ENCODE measurements at regions not wholly inside any gene's neighbourhood (a gene's known extent, or its start where the extent isn't known, plus 50 kb on each side); places are given as distances from the start of the nearest gene placed in this dataset.

- POLR2A ChIA-PET = no interaction called here
- in situ Hi-C loops (cut with MboI) = no loop called here
- CTCF ChIA-PET = no interaction called here
These were observed 403.9 kb downstream of the VPS13C start for GRCh38 chr15:61656391-61656790.

More at GRCh38 chr15:61656391-61656790, 403.9 kb downstream of the VPS13C start:
- no peak overlapping the region for H3K4me3 ChIP-seq
- ATAC-seq (no peak), FAIRE-seq (no peak), DNase-seq (ENCODE audit: low read depth, low spot score) (no peak)
- no peaks in the 10 kb centered on the region; a peak in 1 of 4 replicates for H3K27me3 ChIP-seq (replicated peaks in 1 of 2; ENCODE audit: control insufficient read depth in 2 of 2, insufficient read depth in 2 of 2, low read length in 1 of 2)
- no peak overlapping the region for H3K27ac ChIP-seq (ENCODE audit: control insufficient read depth, insufficient read depth)
- BruUV-seq (replicated peaks) = no TSS peak
- no peak overlapping the region for H3K9ac ChIP-seq (ENCODE audit: control insufficient read depth, insufficient read depth, low read length)
- no peaks in the 10 kb centered on the region for H3K79me2 ChIP-seq (ENCODE audit: control insufficient read depth, insufficient read depth, low read length)
- ChIA-PET RAD21 (ENCODE audit: unreplicated experiment) (no interaction called here), SMC1A (ENCODE audit: uncharacterized antibody, unreplicated experiment) (no interaction called here)
- no peaks in the 10 kb centered on the region for H4K20me1 ChIP-seq (ENCODE audit: control insufficient read depth, insufficient read depth)
- TF ChIP-seq CREM (IDR thresholded peaks at IDR 0.05; ENCODE audit: low read depth) = no peak
- no peak for TF ChIP-seq BMI1 (IDR thresholded peaks at IDR 0.05; ENCODE audit: borderline replicate concordance)
- TF ChIP-seq SP1 (IDR thresholded peaks at IDR 0.05; ENCODE audit: low read depth, low read length) = no peak
- TF ChIP-seq RELA (IDR thresholded peaks at IDR 0.05; ENCODE audit: borderline replicate concordance, partially characterized antibody) = no peak
- no peak for TF ChIP-seq SPI1 (IDR thresholded peaks at IDR 0.05; ENCODE audit: borderline replicate concordance, insufficient read depth, low read depth, low read length)
- TF ChIP-seq, protein P1, sequence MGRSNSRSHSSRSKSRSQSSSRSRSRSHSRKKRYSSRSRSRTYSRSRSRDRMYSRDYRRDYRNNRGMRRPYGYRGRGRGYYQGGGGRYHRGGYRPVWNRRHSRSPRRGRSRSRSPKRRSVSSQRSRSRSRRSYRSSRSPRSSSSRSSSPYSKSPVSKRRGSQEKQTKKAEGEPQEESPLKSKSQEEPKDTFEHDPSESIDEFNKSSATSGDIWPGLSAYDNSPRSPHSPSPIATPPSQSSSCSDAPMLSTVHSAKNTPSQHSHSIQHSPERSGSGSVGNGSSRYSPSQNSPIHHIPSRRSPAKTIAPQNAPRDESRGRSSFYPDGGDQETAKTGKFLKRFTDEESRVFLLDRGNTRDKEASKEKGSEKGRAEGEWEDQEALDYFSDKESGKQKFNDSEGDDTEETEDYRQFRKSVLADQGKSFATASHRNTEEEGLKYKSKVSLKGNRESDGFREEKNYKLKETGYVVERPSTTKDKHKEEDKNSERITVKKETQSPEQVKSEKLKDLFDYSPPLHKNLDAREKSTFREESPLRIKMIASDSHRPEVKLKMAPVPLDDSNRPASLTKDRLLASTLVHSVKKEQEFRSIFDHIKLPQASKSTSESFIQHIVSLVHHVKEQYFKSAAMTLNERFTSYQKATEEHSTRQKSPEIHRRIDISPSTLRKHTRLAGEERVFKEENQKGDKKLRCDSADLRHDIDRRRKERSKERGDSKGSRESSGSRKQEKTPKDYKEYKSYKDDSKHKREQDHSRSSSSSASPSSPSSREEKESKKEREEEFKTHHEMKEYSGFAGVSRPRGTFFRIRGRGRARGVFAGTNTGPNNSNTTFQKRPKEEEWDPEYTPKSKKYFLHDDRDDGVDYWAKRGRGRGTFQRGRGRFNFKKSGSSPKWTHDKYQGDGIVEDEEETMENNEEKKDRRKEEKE (IDR thresholded peaks at IDR 0.05) = no peak
- no peak for TF ChIP-seq PAX5 (IDR thresholded peaks at IDR 0.05; ENCODE audit: borderline replicate concordance, low read depth, low read length)
- no peak for TF ChIP-seq POLR2AphosphoS5 (IDR thresholded peaks at IDR 0.05; ENCODE audit: low read length)
- intact Hi-C loops (cut with micrococcal nuclease; ENCODE audit: unreplicated experiment) = no loop called here
- WGBS (ENCODE audit: insufficient coverage, insufficient replicate concordance, low lambda C conversion rate, missing lambda C conversion rate) = 56% methylated on average over 11 of the region's 11 CpGs
- no peaks in the 10 kb centered on the region for H3K9me3 ChIP-seq (replicated peaks; ENCODE audit: control insufficient read depth, insufficient read depth, low read length)
- no peak overlapping the region for H2AFZ ChIP-seq (ENCODE audit: control insufficient read depth, low read depth, low read length)
- no peaks in the 10 kb centered on the region for H3K4me1 ChIP-seq (ENCODE audit: control insufficient read depth, insufficient read depth, low read length)
- H3K36me3 ChIP-seq (ENCODE audit: control insufficient read depth in 2 of 2, insufficient read depth in 2 of 2, low read length in 1 of 2) = no peaks in the 10 kb centered on the region
- H3K4me2 ChIP-seq (ENCODE audit: control insufficient read depth, insufficient read depth) = no peak overlapping the region
